C4-2B (cell line): ENCODE measurements at regions not wholly inside any gene's neighbourhood (a gene's known extent, or its start where the extent isn't known, plus 50 kb on each side); places are given as distances from the start of the nearest gene placed in this dataset.

Experiments
- CTCF ChIP-seq: fragments of 450-650 bp; conservative IDR thresholded peaks from 2 replicates; pipeline ENCODE4 v1.5.1; 2017; ENCODE audit warnings: mild to moderate bottlenecking
- ZFX ChIP-seq: fragments of 450-650 bp; IDR thresholded peaks from 2 replicates; pipeline ENCODE4 v1.6.1; 2017

GRCh38 chr2:154549869-154550268 lies 148.6 kb upstream of the KCNJ3 start:
- TF ChIP-seq CTCF (no peak), ZFX (no peak)
